ENCODE measurements at regions not wholly inside any gene's neighbourhood (a gene's known extent, or its start where the extent isn't known, plus 50 kb on each side); places are given as distances from the start of the nearest gene placed in this dataset.

- no peak for DNase-seq (ENCODE audit: extremely low read depth, low read depth)
- TF ChIP-seq, protein P1, sequence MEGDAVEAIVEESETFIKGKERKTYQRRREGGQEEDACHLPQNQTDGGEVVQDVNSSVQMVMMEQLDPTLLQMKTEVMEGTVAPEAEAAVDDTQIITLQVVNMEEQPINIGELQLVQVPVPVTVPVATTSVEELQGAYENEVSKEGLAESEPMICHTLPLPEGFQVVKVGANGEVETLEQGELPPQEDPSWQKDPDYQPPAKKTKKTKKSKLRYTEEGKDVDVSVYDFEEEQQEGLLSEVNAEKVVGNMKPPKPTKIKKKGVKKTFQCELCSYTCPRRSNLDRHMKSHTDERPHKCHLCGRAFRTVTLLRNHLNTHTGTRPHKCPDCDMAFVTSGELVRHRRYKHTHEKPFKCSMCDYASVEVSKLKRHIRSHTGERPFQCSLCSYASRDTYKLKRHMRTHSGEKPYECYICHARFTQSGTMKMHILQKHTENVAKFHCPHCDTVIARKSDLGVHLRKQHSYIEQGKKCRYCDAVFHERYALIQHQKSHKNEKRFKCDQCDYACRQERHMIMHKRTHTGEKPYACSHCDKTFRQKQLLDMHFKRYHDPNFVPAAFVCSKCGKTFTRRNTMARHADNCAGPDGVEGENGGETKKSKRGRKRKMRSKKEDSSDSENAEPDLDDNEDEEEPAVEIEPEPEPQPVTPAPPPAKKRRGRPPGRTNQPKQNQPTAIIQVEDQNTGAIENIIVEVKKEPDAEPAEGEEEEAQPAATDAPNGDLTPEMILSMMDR (IDR thresholded peaks at IDR 0.05; ENCODE audit: low read depth, low read length, missing control alignments), result no peak
- no peak overlapping the region for H3K4me3 ChIP-seq (replicated peaks; ENCODE audit: low read depth, low read length)
Observed at GRCh38 chr6:154590756-154591155, 80.3 kb upstream of the CNKSR3 start.

DNA sequence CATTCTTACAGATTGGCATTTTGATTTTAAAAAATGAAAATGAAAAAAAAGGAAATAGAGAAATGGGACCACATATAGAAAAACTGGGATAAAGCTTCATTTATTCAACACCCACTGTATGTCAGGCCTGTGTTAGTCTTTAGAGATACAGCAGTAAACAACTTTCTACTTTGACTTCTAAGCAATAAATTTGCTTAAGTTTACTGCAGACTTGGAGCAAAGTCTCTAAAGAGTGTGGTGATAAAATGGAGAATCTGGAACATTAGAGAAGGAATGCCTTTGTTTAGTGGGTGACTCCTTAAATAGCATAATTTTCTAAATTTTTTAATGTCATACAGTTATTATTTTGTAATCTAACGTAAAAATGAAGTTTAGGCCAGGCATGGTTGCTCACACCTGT, 80.7 kb upstream of the CNKSR3 start:
- TF ChIP-seq, protein P1 (IDR thresholded peaks at IDR 0.05; ENCODE audit: low read depth, low read length, missing control alignments), result no peak
- H3K4me3 ChIP-seq (replicated peaks; ENCODE audit: low read depth, low read length), result no peak overlapping the region
- no peak for DNase-seq (ENCODE audit: extremely low read depth, low read depth)

- DNase-seq (ENCODE audit: extremely low read depth, low read depth), result no peak
- H3K4me3 ChIP-seq (replicated peaks; ENCODE audit: low read depth, low read length), result no peak overlapping the region
- TF ChIP-seq, protein P1 (IDR thresholded peaks at IDR 0.05; ENCODE audit: low read depth, low read length, missing control alignments), result no peak
Observed at GRCh38 chr6:154592199-154592860, 81.8 kb upstream of the CNKSR3 start.

- DNase-seq (ENCODE audit: extremely low read depth, low read depth), result no peak
Observed at GRCh38 chr6:154593122-154593521, 82.6 kb upstream of the CNKSR3 start.

GRCh38 chr6:154594496-154595198, 84.2 kb upstream of the CNKSR3 start:
- TF ChIP-seq, protein P1 (IDR thresholded peaks at IDR 0.05; ENCODE audit: low read depth, low read length, missing control alignments), result no peak
- no peak for DNase-seq (ENCODE audit: extremely low read depth, low read depth)
- H3K4me3 ChIP-seq (replicated peaks; ENCODE audit: low read depth, low read length), result no peak overlapping the region

More at GRCh38 chr6:154593122-154593521, 82.6 kb upstream of the CNKSR3 start:
- no peak overlapping the region for H3K4me3 ChIP-seq (replicated peaks; ENCODE audit: low read depth, low read length)
- TF ChIP-seq, protein P1 (IDR thresholded peaks at IDR 0.05; ENCODE audit: low read depth, low read length, missing control alignments), result no peak

- H3K4me3 ChIP-seq (replicated peaks; ENCODE audit: low read depth, low read length), result no peak overlapping the region
- TF ChIP-seq, protein P1 (IDR thresholded peaks at IDR 0.05; ENCODE audit: low read depth, low read length, missing control alignments), result no peak
- no peak for DNase-seq (ENCODE audit: extremely low read depth, low read depth)
Observed at GRCh38 chr6:154595538-154595937, 85.1 kb upstream of the CNKSR3 start.
